ENCODE measurements at regions not wholly inside any gene's neighbourhood (a gene's known extent, or its start where the extent isn't known, plus 50 kb on each side); places are given as distances from the start of the nearest gene placed in this dataset.

DNA sequence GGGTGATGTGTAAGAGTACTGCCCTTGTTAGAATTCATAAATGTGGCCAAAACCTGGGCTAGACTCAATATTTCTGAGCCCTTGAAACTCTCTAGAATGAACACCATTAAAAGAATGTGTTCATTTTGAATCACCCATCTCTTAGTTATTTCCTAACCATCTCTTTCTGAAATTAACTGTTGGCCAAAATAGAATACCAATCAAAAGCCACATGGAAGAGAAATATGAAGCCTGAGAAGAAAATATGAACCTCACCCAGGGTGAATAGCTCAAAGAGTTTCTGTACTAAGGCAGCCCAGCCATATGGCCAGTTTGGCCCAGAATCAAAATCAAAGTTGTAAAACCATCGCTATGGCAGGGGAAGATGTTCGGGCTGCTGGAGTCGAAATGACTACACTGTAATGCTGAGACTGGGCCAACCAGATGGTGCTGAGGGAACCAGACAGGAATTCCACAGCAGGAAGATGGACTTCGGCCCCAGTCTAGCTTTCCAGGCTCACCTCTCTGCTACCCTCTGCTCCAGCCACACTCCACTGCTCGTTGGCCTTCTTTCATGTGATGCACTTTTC lies 154.3 kb upstream of the ZFHX3 start:
- ATAC-seq (ENCODE audit: low FRiP score) = no peak
- no peak for DNase-seq (ENCODE audit: low spot score)
- TF ChIP-seq, protein P1, sequence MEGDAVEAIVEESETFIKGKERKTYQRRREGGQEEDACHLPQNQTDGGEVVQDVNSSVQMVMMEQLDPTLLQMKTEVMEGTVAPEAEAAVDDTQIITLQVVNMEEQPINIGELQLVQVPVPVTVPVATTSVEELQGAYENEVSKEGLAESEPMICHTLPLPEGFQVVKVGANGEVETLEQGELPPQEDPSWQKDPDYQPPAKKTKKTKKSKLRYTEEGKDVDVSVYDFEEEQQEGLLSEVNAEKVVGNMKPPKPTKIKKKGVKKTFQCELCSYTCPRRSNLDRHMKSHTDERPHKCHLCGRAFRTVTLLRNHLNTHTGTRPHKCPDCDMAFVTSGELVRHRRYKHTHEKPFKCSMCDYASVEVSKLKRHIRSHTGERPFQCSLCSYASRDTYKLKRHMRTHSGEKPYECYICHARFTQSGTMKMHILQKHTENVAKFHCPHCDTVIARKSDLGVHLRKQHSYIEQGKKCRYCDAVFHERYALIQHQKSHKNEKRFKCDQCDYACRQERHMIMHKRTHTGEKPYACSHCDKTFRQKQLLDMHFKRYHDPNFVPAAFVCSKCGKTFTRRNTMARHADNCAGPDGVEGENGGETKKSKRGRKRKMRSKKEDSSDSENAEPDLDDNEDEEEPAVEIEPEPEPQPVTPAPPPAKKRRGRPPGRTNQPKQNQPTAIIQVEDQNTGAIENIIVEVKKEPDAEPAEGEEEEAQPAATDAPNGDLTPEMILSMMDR (IDR thresholded peaks at IDR 0.05) = no peak

DNA sequence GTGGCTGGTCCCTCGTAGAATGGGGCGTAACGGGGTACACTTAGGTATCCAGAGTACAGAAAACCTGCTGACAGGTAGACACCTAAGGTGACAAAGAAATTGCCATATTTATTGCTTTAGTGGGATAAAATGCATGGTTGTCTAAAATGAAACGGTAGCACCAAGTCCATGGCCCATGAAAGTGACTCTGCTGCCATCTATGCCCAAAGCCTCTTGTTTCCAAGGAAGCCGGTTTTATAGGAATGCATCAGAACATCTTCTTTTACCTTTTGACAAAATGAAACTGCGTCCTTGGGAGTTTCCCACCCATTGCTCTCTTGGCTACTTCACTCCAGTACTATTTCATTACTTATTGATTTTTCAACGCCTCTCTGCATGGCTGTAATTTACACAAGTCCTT lies 151.3 kb upstream of the ZFHX3 start:
- TF ChIP-seq, protein P1 (IDR thresholded peaks at IDR 0.05) = no peak
- DNase-seq (ENCODE audit: low spot score) (no peak), ATAC-seq (ENCODE audit: low FRiP score) (no peak)

DNA sequence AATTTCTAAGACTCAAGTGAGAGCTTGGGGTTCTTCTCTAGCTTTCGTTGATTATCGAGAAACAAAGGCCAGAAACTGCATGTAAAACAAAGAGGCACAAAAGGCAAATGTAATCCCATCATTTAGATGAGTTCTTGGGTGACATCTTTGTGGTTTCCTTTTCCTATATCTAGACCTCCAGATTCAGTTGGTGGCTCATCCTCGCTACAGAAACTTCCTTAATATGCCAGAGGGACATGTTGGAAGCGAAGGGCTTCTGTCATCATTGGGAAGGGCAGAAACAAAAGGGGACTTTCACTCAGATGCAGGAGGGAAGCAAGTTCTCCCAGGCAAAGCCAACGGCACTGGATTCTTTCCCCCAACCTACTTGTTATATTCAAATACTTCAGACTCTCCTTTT lies 150.6 kb upstream of the ZFHX3 start:
- ATAC-seq (ENCODE audit: low FRiP score) = no peak
- DNase-seq (ENCODE audit: low spot score) = no peak
- TF ChIP-seq, protein P1 (IDR thresholded peaks at IDR 0.05) = no peak

DNA sequence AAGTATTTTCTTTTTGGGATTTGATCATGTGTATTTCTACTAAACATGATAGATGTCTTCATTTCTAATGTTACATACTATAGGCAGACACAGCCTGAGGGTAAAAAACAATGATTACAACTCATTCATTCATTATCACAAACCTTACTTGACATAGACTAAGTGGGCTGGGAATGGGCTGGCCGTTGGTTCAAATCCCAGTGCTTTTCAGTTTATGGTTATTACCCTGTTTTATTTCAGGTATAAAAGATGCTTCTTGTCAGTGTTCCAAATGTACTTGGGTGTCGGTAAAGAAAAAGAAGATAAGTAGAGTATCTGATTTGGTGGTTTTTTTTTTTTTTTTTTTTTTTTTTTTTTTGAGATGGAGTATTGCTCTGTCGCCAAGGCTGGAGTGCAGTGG lies 149.7 kb upstream of the ZFHX3 start:
- ATAC-seq (ENCODE audit: low FRiP score) (no peak), DNase-seq (ENCODE audit: low spot score) (no peak)
- TF ChIP-seq, protein P1 (IDR thresholded peaks at IDR 0.05) = no peak

DNA sequence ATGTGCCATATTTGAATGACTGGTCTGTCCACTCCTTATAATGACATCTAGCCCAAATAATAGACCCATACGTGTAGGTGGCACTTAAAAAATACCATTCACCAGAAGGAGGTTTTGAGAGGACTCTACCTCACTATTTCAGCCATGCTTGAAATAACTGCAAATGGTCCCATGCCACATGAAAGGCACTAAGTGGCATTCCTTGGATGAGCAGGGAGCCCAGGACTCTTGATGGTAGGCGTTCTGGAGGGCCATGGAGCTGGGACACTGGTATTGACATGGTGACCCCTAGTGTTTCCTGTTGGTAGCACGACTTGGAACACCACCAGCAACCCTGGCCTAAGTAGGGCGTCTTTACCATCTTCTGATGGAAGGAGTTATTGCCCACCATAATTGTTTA lies 148.7 kb upstream of the ZFHX3 start:
- no peak for DNase-seq (ENCODE audit: low spot score)
- TF ChIP-seq, protein P1 (IDR thresholded peaks at IDR 0.05) = no peak
- no peak for ATAC-seq (ENCODE audit: low FRiP score)

DNA sequence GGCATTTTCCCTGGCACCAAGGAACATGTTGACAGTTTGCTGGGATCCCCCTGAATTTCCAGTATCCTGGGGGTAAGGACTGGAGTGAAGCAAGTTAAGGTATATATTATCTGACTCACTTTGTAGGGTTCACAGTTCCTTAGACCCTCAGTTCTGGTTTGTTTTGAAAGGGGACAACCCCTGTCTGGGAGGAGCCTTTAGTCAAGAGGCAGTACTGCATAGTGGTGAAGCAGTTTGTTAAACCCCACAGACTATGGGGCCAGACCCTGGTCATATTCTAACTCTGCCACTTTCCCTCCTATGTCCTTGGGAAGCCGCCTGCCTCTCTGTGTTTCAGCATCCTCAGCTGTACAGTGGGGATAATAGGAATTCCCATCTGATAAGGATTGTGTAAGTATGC lies 145.5 kb upstream of the ZFHX3 start:
- ATAC-seq (ENCODE audit: low FRiP score) (no peak), DNase-seq (ENCODE audit: low spot score) (no peak)
- TF ChIP-seq, protein P1 (IDR thresholded peaks at IDR 0.05) = no peak

DNA sequence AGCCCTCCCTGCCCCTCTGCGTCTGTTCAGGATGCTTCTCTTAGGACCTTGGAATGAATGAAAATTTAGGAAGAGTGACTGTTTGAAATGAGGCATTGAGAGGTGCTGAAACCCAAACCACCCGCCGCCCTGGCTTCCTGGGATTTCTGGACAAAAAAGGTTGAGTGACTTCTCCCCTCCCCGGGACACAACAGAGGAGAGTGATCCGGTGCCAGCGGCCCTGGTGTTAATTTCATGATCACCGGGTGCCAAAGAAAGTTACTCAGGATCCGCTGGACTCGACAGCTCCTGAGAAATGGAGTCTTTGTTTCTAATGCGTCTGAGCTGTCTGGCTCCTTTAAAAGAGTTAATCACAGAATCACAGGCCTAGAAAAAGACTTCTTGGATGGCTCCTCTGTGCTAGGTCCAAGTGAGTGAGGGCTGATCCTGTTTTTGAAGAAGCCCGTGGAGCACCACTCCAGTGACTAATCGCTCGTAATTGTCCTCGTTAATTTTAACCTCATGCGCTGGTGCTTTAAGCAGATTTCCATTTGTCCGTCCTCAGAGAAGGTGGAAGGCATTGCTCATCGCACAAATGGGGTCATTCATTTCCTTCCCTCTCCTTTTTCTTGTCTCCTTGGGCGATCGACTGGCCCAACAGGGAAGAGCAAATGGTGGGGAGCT lies 144.4 kb upstream of the ZFHX3 start:
- DNase-seq (ENCODE audit: low spot score) (no peak), ATAC-seq (ENCODE audit: low FRiP score) (no peak)
- TF ChIP-seq, protein P1 (IDR thresholded peaks at IDR 0.05) = no peak

Data from omental fat pad (tissue), 3 donors.